Pancreas (tissue), 10 donors: ENCODE measurements at regions not wholly inside any gene's neighbourhood (a gene's known extent, or its start where the extent isn't known, plus 50 kb on each side); places are given as distances from the start of the nearest gene placed in this dataset.

Source experiments
- ATAC-seq, 4 donors: fragments of 200-7000 bp; cut with Tn5 transposase; one replicate each; pipeline versions ENCODE4 v1.8.0 to v1.9.1; 2020; ENCODE audit warnings: mild to moderate bottlenecking in 4 of 4, moderate library complexity in 4 of 4
- DNase-seq, 6 donors: peaks; one replicate each; pipeline ENCODE4 v3.0.0-alpha.2; 2020
- FAIRE-seq: peaks from 2 replicates; lab custom pipeline; 2012; peaks lifted over from hg19 to GRCh38; lab: Jason Lieb, UNC
- H3K27ac ChIP-seq, 4 donors: fragments of 200-600 bp; sonication (generic); 1 replicate in 3 of 4; 2 replicates in 1 of 4; pipeline versions ENCODE4 v1.5.0 to v1.8.0; 2020
- H3K27me3 ChIP-seq, 4 donors: fragments of 200-600 bp; one replicate each; pipeline ENCODE4 v1.8.0; 2021
- H3K36me3 ChIP-seq, 3 donors: fragments of 200-600 bp; sonication (generic) in 1 of 3; one replicate each; pipeline versions ENCODE4 v1.5.0 to v1.8.0; 2020 to 2021
- H3K4me1 ChIP-seq, 3 donors: fragments of 200-600 bp; one replicate each; pipeline ENCODE4 v1.8.0; 2021
- H3K4me3 ChIP-seq, 4 donors: fragments of 200-600 bp; sonication (generic) in 2 of 4; one replicate each; pipeline versions ENCODE4 v1.5.0 to v1.8.0; 2020 to 2021
- H3K9me3 ChIP-seq, 4 donors: fragments of 200-600 bp; one replicate each; pipeline ENCODE4 v1.8.0; 2021
- CTCF ChIP-seq, 4 donors: fragments of 200-600 bp; sonication (generic) in 3 of 4; IDR thresholded peaks; one replicate each; pipeline versions ENCODE4 v1.5.0 to v1.8.0; 2021; ENCODE audit warnings: antibody characterized with exemption in 4 of 4
- WGBS, 2 donors: extraction: QIAGEN DNeasy Blood & Tissue Kit; methylation state at CpG; one replicate each; pipeline ENCODE4 v1.1.7; 2013; 5-methylcytosine and 5-hydroxymethylcytosine counted together
- intact Hi-C, 3 donors: fragments of 100-400 bp; cut with DNase I; formaldehyde crosslinking; loops; one replicate each; pipeline versions ENCODE4 v1.11.1 to v1.14.2; 2022
- donor health status: healthy with polysubstance abuse.
- donor health status: DM: no; HTN: no; CAD: no; lungs with moderate emphysema.
- donor health status: DM: no; HTN: no; CAD: no.
- donor health status: control.
- donor health status: control.
- donor health status: Bipolar disorder and iron deficiency.
- donor health status: DM: yes; HTN: yes; CAD: no.
- donor health status: DM: no; HTN: no; CAD: no.
- donor health status: DM: no; HTN: no; CAD: no.
- donor health status: DM: yes; HTN: yes; CAD: no.

- Histone ChIP-seq H3K27ac (no peak overlapping the region), H3K27me3 (no peaks in the 10 kb centered on the region), H3K4me1 (no peaks in the 10 kb centered on the region), H3K36me3 (no peaks in the 10 kb centered on the region), H3K4me3 (no peak overlapping the region), H3K9me3 (no peaks in the 10 kb centered on the region)
- intact Hi-C loops = no loop called here
- 75 to 85% methylated on average over 3 of the region's 3 CpGs for WGBS, 2 donors
- ATAC-seq = no peak
- FAIRE-seq = no peak
- DNase-seq = no peak
- TF ChIP-seq CTCF (IDR thresholded peaks at IDR 0.05) = no peak
Measured at GRCh38 chr17:71173991-71174390, 946.8 kb upstream of the SOX9 start.

- WGBS, 2 donors = 58 to 63% methylated on average over 1 of the region's 1 CpG
- FAIRE-seq (no peak), ATAC-seq (peak in 1 of 4 donors; percentile 36), DNase-seq (no peak)
- no peak overlapping the region for H3K27ac ChIP-seq
- TF ChIP-seq CTCF (IDR thresholded peaks at IDR 0.05) = no peak
- no peaks in the 10 kb centered on the region for H3K36me3 ChIP-seq
- no peaks in the 10 kb centered on the region for H3K27me3 ChIP-seq
- no peaks in the 10 kb centered on the region for H3K9me3 ChIP-seq
- no peak overlapping the region for H3K4me3 ChIP-seq
- no peaks in the 10 kb centered on the region for H3K4me1 ChIP-seq
- intact Hi-C loops = no loop called here
Measured at GRCh38 chr17:71176331-71176730, 944.5 kb upstream of the SOX9 start.

GRCh38 chr17:71176928-71177443 lies 943.8 kb upstream of the SOX9 start:
- Histone ChIP-seq H3K4me1 (no peaks in the 10 kb centered on the region), H3K27ac (no peak overlapping the region), H3K27me3 (no peaks in the 10 kb centered on the region), H3K9me3 (no peaks in the 10 kb centered on the region), H3K4me3 (no peak overlapping the region), H3K36me3 (no peaks in the 10 kb centered on the region)
- WGBS, 2 donors = 89 to 94% methylated on average over 6 of the region's 6 CpGs
- no peak for ATAC-seq
- FAIRE-seq = peak; percentile 59
- DNase-seq = no peak
- intact Hi-C loops = no loop called here
- TF ChIP-seq CTCF (IDR thresholded peaks at IDR 0.05) = no peak

GRCh38 chr17:71180801-71181385 lies 939.9 kb upstream of the SOX9 start:
- ATAC-seq (peak; percentile 48 to 83 (median 68)), FAIRE-seq (peak; percentile 82), DNase-seq (peak in 2 of 6 donors; percentile 8 to 21)
- no peaks in the 10 kb centered on the region for H3K9me3 ChIP-seq
- no peaks in the 10 kb centered on the region for H3K27me3 ChIP-seq
- H3K36me3 ChIP-seq = no peaks in the 10 kb centered on the region
- H3K4me3 ChIP-seq = no peak overlapping the region
- no peak for TF ChIP-seq CTCF (IDR thresholded peaks at IDR 0.05)
- H3K27ac ChIP-seq = no peak overlapping the region
- intact Hi-C loops = no loop called here
- 55 to 64% methylated on average over 6 of the region's 6 CpGs for WGBS, 2 donors
- H3K4me1 ChIP-seq = no peaks in the 10 kb centered on the region

- no peaks in the 10 kb centered on the region for H3K4me1 ChIP-seq
- H3K4me3 ChIP-seq = no peak overlapping the region
- DNase-seq = no peak
- FAIRE-seq = no peak
- peak in 1 of 4 donors; percentile 40 for ATAC-seq
- H3K9me3 ChIP-seq = no peaks in the 10 kb centered on the region
- H3K36me3 ChIP-seq = no peaks in the 10 kb centered on the region
- intact Hi-C loops = no loop called here
- no peak for TF ChIP-seq CTCF (IDR thresholded peaks at IDR 0.05)
- H3K27ac ChIP-seq = no peak overlapping the region
- WGBS, 2 donors = 75 to 76% methylated on average over 4 of the region's 4 CpGs
- no peaks in the 10 kb centered on the region for H3K27me3 ChIP-seq
Measured at GRCh38 chr17:71183066-71183660, 937.7 kb upstream of the SOX9 start.
